ENCODE measurements at regions not wholly inside any gene's neighbourhood (a gene's known extent, or its start where the extent isn't known, plus 50 kb on each side); places are given as distances from the start of the nearest gene placed in this dataset.

DNA sequence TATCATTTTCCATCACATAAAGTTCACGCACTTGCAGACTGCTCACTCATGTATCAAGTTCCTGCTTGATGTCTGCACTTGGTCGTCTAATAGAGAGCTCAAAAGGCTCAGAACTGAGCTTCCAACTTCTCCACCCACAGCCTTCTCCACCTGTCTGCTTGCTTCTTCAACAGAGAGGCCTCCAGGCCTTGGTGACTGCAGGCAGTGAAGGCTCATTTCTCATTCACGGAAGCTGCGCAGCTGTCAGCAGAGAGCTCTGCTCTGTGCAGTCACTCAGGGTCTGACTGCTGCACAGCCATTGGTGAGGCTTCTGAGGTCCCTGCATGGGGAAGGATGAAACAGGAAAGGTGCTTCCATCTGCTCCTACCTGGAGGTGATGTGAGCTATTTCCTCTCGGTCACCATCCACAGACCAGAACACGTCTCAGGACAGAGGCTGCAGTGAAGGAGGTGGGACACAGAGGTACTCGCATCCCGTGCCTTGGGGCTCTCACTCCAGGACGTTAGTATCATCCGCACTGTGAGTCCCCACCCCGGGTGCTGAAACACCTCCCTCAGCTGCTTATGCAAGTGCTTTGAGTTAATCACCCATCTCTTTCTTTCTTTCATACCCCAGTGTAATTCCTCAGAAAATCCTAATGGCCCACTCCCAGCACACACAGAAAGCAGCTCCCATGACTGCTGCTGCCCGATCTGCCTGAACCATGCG lies 126.2 kb downstream of the TMEM18 start:
- DNase-seq (ENCODE audit: low read depth), result no peak

DNA sequence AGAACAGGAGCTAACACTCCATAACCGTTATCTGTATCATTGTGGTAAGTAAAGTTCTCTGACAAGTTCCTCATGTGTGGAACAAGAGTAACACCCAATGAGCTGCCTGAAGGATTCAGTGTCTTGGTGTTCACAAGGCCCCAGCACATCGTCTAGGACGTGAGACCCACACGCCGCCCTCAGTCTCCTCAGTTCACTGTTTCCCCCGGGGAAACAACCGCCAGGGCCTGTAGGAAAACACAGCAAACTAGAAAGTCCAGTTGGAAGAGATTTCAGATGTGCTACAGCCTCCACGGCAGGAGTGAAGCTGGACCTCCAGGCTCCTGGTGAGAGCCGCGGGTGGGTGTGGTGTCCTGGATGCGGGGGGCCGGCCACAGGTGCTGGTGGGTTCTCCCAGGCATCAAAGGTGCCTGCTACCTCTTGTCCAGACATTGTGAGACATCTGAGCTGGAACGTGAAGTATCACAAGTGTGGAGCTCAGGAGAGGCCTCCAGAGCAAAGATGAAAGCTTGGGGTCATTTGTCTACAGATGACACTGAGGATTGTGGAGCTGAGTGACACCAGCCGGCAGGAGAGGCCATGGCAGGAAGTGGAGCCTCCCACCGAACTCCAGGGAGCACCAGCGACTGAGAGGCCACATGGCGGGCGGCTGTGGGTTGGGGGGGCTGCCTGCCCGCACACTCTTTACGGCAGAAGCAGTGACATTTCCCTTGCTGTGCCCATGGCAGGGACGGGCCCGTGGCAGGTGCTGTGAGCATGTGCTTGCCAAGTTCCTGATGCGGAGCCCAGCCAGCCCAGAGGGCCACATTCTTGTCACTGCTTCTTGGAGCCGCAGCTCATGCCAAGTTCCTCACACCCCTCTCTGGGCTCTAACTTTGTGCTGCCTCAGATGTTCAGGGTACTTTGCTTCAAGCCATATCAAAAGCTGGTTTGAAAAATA lies 131.2 kb downstream of the TMEM18 start:
- DNase-seq (ENCODE audit: low read depth), result no peak

DNA sequence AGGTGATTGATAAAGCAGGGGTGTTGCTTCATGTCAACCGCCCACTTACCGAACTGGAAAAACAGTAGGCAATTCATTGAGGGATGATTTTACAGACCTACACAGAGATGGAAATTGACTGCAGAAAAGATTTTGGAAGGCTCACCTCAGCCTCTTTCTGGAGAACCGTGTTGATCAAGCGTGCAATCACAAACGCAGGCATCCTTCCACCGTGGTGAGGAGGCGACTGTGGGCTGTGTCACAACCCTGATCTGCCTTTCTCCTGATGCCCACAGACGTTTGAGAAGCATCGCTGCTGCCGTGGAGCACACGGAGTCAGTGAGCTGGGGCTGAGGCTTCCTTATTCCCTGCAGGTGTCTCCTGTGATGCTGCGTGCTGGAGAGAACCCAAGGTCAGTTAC lies 132.0 kb downstream of the TMEM18 start:
- DNase-seq (ENCODE audit: low read depth), result no peak

DNA sequence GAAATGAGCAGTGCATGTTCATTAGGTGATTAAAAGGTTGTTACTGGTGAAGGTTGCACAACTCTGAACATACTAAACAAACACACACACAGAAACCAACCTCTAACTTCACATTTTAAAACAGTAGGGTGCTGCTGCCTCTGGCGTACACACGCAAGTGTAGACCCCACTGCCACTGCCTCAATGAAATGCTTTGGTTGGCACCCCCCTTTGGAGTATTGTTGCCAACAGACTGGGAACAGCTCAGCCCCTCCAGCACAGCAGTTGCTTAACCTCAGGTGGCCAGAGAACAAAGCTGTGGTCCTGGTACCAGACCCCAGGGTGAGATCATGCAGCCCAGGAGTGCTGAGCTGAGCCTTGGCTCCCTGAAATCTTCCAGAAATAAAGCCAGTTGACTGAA lies 138.6 kb downstream of the TMEM18 start:
- no peak for DNase-seq (ENCODE audit: low read depth)

DNA sequence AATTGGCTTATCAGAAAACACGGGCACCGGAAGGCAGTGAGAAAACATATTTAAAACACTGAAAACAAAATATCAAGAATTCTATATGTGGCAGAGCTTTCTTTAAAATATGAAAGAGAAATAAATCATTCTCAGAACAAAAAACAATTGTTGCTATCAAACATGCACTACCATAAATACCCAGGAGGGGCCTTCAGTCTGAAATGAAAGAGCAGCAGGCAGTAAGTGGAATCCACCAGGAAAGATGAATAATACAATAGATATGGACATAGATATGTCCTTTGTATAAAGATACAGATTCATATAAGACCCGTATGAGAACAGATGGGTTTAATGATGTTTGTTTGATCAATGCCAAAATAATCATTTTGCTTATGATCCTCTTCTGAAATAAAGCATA lies 142.0 kb downstream of the TMEM18 start:
- DNase-seq (ENCODE audit: low read depth), result no peak

DNA sequence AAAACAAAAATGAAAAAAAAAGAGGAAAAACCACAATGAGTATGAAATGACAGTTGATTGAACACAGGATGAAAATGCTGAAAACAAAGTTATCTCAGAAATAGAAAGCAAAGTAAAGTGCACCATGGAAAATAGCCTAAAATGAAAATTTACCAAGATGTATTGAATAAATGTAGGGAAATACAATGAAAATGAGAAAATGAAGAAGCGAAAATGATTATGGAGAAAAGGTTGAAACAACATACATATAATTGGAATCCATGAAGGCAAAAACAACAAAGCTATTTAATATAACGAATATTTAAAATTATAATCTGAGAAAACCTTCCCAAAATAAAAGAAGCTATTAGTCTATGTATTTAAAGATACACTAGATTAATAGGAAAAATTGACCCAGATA lies 147.4 kb downstream of the TMEM18 start:
- DNase-seq (ENCODE audit: low read depth), result no peak

DNA sequence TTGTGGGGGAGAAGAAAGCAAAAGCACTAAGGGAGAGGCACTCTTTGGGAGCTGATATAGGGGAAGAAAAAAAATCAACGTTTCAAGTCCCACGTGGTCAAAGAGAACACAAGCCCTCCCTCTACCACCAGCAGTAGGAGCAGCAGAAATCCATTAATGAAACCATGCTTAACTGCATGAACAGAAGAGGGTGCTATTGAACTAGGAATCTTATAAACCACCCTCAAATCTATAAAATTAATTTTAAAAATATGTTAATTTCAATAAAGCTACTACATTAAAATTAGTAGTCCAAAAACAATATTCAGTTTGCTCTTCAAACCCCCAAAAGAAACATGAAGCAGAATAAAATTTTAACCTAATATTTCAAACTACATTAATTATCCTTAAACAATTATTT lies 147.8 kb downstream of the TMEM18 start:
- no peak for DNase-seq (ENCODE audit: low read depth)

DNA sequence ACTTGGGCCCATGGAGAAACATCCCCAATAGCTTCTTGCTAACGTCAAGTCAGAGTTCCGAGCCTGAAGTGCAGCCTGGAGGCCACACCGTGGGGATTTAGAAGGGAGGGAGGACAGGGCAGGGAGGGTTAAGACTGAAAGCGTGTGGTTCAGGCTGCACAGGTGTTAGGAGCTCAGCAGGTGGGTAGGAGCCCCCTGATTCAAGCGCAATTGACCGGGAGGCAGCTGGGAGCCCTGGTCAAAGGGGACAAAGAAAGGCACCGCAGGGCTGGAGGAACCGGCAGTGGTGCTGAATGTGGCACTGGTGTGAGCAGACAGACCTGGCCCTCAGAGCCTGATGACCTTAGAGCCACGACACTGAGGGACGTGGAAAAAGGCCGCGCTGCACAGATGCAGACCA lies 149.6 kb downstream of the TMEM18 start:
- no peak for DNase-seq (ENCODE audit: low read depth)

DNA sequence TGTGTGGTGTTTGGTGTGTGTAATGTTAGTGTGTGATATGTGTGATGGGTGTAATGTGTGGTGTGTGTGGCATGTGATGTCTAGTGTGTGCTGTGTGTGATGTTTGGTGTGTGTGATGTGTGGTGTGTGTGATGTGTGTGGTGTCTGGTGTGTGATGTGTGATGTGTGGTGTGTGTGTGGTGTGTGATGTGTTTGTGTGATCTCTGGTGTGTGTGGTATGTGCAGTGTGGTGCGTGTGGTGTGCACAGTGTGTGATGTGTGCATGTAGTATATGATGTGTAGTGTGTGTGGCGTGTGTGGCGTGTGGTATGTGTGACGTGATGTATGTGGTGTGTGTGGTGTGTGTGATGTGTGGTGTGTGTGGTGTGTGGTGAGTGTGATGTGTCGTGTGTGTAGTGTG lies 150.3 kb downstream of the TMEM18 start:
- DNase-seq (ENCODE audit: low read depth), result no peak

DNA sequence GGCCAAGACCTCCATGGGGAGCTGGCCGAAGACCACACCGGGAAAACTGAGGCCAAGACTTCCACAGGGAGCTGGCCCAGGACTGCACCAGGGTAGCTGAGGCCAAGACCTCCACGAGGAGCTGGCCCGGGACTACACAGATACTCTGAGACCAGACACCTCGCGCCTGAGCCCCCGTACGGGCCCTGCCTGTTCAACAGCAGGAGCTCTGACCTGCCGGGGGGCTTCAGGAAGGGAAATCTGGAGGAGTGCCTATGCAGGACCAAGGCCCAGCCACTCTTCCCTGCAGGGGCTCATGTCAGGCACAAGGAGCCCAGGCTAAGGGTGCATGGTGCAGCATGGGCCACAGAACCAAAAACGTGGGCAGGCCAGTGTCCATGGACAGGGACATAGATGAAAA lies 151.6 kb downstream of the TMEM18 start:
- no peak for DNase-seq (ENCODE audit: low read depth)

DNA sequence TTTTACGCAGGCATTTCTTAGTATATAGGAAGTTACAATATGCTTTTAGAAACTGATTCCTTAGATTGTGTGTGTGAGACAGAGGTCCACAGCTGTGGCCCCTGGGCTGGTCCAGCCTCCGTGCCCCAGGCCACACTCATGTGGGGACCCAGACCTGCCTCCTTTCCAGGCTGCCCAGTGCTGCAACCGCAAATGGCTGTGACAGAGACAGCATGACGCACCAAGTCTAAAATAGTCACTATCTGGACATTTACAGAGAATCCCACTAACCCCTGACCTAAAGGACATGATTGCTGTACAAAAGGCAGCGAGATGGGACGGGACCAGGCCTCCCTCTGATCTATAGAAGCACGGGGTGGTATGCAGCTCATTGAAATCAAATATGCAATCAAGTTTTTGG lies 152.2 kb downstream of the TMEM18 start:
- DNase-seq (ENCODE audit: low read depth), result no peak

DNA sequence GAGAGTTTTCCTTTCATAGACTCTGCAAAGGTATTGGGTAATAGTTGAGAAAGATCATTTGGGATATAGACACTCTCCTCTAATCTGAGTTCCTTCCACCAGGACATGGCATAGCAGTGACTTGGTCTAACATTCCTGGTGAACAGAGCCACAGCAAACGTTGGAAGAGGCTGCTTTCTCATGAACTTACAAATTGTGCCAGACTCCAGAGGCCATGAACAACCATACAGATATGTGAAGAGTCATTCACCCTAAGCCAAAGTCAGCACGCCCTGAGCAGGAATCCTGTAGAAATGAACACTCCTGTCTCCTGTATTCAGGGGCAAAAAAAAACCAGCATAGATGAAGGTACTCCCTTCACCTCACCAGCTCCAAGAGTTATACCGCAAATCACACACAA lies 152.8 kb downstream of the TMEM18 start:
- DNase-seq (ENCODE audit: low read depth), result no peak

DNA sequence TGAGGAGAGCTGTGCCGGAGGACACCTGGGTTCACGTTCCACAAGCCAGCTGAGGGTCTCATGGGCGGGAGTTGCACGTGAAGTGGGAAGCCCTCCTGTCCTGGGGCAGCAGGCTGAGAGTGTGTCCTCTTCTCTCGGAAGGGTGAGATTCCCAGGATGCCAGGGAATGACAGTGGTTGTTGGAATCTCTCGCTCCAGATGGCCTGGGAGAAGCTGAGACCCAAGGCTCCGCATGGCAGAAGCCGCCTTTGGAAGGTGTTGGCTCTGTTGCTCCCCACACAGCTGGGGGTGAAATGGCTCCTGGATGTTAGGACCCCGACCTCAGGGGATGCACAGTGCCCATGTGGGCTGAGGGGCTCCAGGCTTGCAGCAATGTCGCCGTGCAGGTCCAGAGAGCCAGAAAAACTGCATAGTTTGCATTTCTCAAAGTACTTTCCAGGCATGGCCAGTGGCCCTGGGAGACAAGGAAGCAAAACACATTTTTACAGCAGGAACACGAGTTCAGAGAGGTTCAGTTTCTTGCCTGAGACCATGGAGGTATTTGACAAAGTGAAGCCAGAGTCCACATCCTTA lies 153.4 kb downstream of the TMEM18 start:
- no peak for DNase-seq (ENCODE audit: low read depth)

DNA sequence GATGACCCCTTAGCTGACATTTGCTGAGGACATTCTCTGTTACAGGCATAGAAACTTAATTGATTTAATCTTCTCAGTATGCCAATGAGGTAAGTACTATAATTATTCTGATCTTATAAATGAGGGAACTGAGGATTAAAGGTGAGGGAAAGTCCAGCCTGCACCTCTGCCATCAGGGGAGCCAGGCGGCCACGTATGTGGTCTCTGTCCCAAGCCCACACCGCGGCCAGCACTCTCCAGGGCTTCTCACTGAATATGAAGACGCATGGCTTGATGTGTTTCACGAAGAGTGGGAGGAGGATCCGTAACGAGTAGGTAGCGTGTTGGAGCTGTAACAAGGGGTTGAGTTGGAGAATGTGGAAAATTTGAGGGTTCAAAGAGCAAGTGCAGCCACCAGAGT lies 154.4 kb downstream of the TMEM18 start:
- DNase-seq (ENCODE audit: low read depth), result no peak

DNA sequence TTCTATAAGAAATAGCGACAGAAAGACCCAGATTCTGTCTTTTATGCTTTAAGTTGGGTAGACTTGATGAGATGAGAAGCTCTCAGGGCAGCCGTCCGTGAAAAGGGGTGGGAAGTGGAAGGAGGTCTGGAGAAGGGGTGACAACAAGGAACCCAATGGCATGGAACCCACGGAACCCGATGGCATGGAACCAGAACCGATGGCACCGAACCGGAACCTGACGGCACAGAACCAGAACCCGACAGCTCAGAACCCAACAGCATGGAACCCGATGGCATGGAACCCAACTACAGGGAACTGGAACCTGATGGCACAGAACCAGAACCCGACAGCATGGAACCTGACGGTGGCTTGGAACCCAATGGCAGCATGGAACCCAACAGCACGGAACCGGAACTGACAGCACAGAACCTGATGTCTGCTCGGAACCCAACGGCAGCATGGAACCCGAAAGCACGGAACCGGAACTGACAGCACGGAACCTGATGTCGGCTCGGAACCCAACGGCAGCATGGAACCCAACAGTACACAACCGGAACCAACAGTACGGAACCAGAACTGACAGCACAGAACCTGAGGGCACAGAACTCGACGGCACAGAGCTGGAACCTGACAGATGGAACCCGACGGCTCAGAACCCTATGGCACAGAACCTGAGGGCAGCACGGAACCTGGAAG lies 155.2 kb downstream of the TMEM18 start:
- DNase-seq (ENCODE audit: low read depth), result no peak

DNA sequence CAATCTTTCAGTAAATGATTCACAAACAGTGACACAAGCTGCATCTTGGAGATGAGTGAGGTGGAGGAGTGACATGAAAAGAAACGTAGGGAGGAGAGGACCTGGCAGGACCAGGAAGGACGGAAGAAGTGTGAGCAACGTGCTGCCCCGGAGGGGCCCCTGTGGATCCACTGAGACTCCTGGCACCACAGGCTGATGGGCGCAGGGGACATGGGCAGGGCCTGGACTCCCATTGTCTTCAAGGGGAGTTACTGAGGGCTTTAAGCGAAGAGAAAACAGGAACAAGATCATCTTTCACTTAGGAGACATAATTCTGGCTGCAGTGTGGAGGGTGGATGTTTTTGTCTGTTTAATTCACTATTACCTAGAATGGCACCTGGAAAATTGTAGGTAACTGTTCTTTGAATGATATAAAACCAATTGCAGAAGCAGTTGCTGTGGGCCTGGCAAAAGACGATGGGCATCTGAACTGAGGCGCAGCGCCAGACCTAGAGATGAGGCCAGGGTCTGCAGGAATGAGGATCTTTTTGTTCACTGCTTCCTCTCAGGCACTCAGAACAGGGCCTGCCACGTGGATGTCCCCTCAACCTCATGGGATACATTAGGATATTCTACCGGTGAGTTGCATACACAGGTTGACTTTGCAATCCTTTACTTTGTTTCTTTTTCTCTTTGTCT lies 156.4 kb downstream of the TMEM18 start:
- DNase-seq (ENCODE audit: low read depth), result no peak

DNA sequence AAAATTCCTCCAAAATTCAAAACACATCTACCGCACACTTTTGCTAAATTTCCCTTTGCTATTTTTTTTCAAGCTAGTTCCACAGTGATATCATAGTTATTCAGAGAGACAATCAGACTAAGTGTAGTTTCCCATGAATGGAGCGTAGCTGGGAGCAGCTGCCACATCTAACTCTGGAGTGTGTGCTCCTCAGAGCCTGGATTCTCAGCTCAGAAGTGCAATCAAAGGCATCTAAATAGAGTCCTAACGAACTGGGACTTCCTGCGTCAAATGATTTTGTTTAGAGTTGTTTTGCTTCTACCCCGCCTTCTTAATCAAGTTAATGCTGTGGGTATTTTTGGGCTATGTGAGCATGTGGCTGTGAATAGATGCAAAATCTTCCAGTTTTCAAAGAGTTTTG lies 160.3 kb downstream of the TMEM18 start:
- no peak for DNase-seq (ENCODE audit: low read depth)

DNA sequence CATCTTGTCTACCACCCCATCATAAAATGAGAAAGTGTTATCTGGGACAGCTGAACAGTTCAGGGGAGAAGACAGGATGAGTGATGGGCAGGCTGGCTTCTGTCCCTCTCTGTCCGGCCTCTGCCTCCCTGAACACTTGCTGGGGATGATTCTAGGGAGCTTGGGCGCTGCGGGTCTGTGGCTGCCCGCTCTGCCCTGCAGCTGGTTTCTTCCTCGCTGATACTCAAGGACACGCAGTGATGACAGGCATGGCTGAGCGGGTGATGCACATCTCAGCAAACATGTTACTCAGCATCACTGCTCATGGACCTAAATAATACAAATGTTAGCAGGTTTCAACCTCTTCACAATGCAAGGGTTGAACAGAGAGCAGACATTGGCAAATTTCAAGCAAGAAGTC lies 161.1 kb downstream of the TMEM18 start:
- DNase-seq (ENCODE audit: low read depth), result no peak

DNA sequence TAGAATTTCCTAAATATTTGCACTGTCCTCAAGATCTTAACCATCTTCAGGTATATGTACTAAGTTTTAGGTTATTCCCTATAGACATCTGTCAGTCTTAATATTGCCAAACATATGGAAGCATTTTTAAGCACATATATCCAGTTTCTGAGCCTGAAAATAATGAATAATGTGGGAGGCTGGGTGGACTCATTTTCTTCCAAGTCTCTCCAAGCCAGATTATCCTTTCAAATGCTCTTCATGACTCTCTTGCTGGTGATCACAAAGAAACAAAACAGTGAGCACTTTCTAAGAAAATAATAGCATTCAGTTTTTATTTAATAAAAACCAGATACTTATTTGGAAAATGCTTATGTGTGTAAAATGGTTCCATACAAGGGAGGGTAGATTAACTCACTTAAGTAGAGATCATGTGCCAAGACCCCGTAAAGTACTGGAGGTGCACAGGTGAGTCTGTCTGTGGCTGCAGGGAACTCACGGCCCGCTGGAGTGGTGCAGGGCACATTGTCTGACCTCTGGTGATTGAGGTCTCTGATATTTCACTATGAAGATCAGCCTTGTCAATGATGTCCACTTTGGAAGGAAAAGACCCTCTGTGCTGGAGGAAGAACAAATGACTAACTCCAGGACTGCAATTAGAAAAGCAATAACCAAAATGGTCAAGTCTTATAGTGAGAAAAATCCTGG lies 161.6 kb downstream of the TMEM18 start:
- DNase-seq (ENCODE audit: low read depth), result no peak

DNA sequence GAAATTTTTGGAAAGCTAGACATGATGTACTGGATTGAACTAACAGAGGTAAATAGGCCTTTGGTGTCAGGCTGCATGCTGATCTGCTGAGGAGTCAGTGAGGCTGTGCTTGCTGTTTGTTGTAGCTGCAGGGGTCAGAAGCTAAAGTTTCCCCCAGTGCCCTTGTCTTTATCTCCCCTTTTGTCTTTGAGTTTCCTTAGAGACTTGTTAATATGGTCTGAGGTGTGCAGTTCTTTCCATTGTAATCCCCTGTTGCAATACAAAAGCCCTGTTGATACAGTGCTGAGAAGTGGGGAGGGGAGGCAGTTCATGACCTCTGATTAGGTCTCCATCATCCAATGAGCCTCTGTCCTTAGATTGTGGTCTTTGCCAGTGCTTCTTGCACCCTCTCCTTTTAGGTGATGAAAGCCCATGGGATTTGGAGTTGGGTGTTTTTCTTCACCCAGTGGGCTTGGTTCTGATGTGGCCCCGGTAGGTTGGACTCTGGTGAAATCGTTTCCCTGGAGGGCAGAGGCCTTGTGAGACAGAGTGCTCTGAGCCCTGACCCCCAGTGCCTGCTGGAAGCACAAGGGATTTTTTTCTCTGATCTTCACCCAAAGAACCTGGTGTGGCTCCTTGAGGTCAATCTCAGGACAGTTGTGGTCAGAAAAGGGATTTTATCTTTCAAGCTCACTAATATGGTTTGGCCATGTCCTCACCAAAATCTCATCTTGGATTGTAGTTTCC lies 163.1 kb downstream of the TMEM18 start:
- no peak for DNase-seq (ENCODE audit: low read depth)

DNA sequence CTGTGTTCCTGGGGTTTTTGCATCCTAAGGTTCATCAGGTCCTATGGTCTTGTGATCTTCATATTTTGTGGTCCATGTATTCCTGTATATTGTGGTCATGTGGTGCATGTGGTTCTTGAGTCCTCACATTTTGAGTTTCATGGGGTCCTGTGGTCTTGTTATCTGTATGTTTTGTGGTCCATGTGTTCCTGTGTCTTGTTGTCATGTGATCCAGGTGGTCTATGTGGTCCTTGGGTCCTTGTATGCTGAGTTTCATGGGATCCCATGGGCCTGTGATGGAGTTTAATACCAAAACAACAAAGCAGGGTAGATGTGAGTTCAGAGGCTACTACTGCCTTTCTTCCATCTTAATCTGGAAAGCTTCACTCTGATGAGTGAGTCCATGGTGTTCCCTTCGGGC lies 166.4 kb downstream of the TMEM18 start:
- no peak for DNase-seq (ENCODE audit: low read depth)
